K562 (cell line): ENCODE measurements at regions not wholly inside any gene's neighbourhood (a gene's known extent, or its start where the extent isn't known, plus 50 kb on each side); places are given as distances from the start of the nearest gene placed in this dataset.

Source experiments
- EP300 ChIP-seq: IDR thresholded peaks from 2 replicates; pipeline ENCODE4 v1.6.1; 2012; ENCODE audit warnings: low read length, improper control_type of control experiment
- POLR2A ChIP-seq: fragments of 450-650 bp; conservative IDR thresholded peaks from 2 replicates; pipeline ENCODE4 v1.6.1; 2016
- PTBP1 ChIP-seq: fragments of 200-400 bp; formaldehyde crosslinking; IDR thresholded peaks from 2 replicates; pipeline ENCODE4 v1.6.1; 2017; ENCODE audit warnings: low read depth, low read length
- STAT6 ChIP-seq: sonication (generic); formaldehyde crosslinking; IDR thresholded peaks from 2 replicates; pipeline ENCODE4 v1.8.1; 2023; ENCODE audit warnings: mild to moderate bottlenecking, missing genetic modification reagents
- ZFP36 ChIP-seq: fragments of 150-350 bp; IDR thresholded peaks from 2 replicates; pipeline ENCODE4 v1.6.1; 2018; ENCODE audit warnings: low read length, low read depth; ENCODE audit not compliant: partially characterized antibody
- ZNF280B ChIP-seq: fragments of 250-450 bp; sonication (Bioruptor Pico); IDR thresholded peaks from 2 replicates; pipeline ENCODE4 v1.5.1; 2021; ENCODE audit warnings: mild to moderate bottlenecking

GRCh38 chr1:14347776-14348175 is 250.7 kb upstream of the KAZN start:
- TF ChIP-seq POLR2A (no peak), STAT6 (CRISPR knock-in tag) (no peak), EP300 (no peak), ZFP36 (no peak), PTBP1 (no peak), ZNF280B (CRISPR knock-in tag) (no peak)
